Cardiac fibroblast (primary cell): ENCODE measurements at regions not wholly inside any gene's neighbourhood (a gene's known extent, or its start where the extent isn't known, plus 50 kb on each side); places are given as distances from the start of the nearest gene placed in this dataset.
A peak's percentile ranks its signal among the peaks of the same experiment; 100 is the strongest.

ENCODE experiments used
- DNase-seq, 2 donors: peaks; one replicate each; pipeline versions ENCODE4 v3.0.0 to v3.0.0-alpha.2; 2010; ENCODE audit warnings: low read depth in 2 of 2
- H3K4me3 ChIP-seq, 2 donors: replicated peaks in 1 of 2; 1 replicate in 1 of 2; 2 replicates in 1 of 2; pipeline ENCODE4 v1.5.1; 2011; ENCODE audit warnings: low read depth in 2 of 2, low read length in 2 of 2, mild to moderate bottlenecking in 2 of 2, moderate library complexity in 1 of 2
- CTCF ChIP-seq: IDR thresholded peaks from one replicate; pipeline ENCODE4 v1.5.1; 2011; ENCODE audit warnings: low read depth, mild to moderate bottlenecking, low read length, inconsistent platforms

GRCh38 chr18:43213816-43214215 lies 63.5 kb downstream of the SYT4 start:
- DNase-seq: no peak
- TF ChIP-seq CTCF: no peak
- no peak overlapping the region for H3K4me3 ChIP-seq

GRCh38 chr18:43211059-43211458 lies 66.2 kb downstream of the SYT4 start:
- no peak for TF ChIP-seq CTCF
- DNase-seq: no peak
- H3K4me3 ChIP-seq: no peak overlapping the region

- no peak for TF ChIP-seq CTCF
- DNase-seq: no peak
- no peak overlapping the region for H3K4me3 ChIP-seq
These were observed 79.9 kb upstream of the RIT2 start for GRCh38 chr18:43195421-43195820.

- H3K4me3 ChIP-seq: no peak overlapping the region
- no peak for DNase-seq
- TF ChIP-seq CTCF: no peak
These were observed 77.9 kb upstream of the RIT2 start for GRCh38 chr18:43193336-43193735.

GRCh38 chr18:43192408-43192807 lies 76.9 kb upstream of the RIT2 start:
- DNase-seq: peak in 1 of 2 donors; percentile 77
- H3K4me3 ChIP-seq: no peak overlapping the region
- TF ChIP-seq CTCF: no peak

- TF ChIP-seq CTCF: no peak
- DNase-seq: peak in 1 of 2 donors; percentile 37
- H3K4me3 ChIP-seq: no peak overlapping the region
These were observed 66.2 kb upstream of the RIT2 start for GRCh38 chr18:43181711-43182110.

GRCh38 chr18:43180814-43181213 lies 65.3 kb upstream of the RIT2 start:
- DNase-seq: no peak
- TF ChIP-seq CTCF: no peak
- H3K4me3 ChIP-seq: no peak overlapping the region
